B cell (primary cell): ENCODE measurements at regions not wholly inside any gene's neighbourhood (a gene's known extent, or its start where the extent isn't known, plus 50 kb on each side); places are given as distances from the start of the nearest gene placed in this dataset.

Source experiments
- ATAC-seq: fragments of 200-7000 bp; cut with Tn5 transposase; one replicate; pipeline ENCODE4 v1.10.0; 2021; ENCODE audit warnings: low read depth, mild to moderate bottlenecking, moderate number of reproducible peaks, moderate library complexity
- CTCF ChIA-PET: fragments of 350-600 bp; sonication (Branson Sonifier 250); formaldehyde crosslinking; loops from one replicate; lab custom pipeline; 2021; ENCODE audit warnings: antibody characterized with exemption, inconsistent platforms; lab: Charles Lee
- POLR2A ChIA-PET: fragments of 350-600 bp; sonication (Branson Sonifier 250); formaldehyde crosslinking; loops from one replicate; lab custom pipeline; 2021; ENCODE audit warnings: antibody characterized with exemption; lab: Charles Lee
- DNase-seq: peaks from one replicate; pipeline ENCODE4 v3.0.0; 2013
- H2AFZ ChIP-seq: 2 replicates; pipeline ENCODE4 v1.6.1; 2012; ENCODE audit warnings: mild to moderate bottlenecking, low read depth, low read length; ENCODE audit not compliant: insufficient read depth, poor library complexity, severe bottlenecking
- H3K27ac ChIP-seq, 2 donors: 1 replicate in 1 of 2; 2 replicates in 1 of 2; pipeline ENCODE4 v1.5.1; 2012 to 2013; ENCODE audit warnings: low read length in 2 of 2, mild to moderate bottlenecking in 2 of 2, moderate library complexity in 1 of 2
- H3K27me3 ChIP-seq, 4 experiments: fragments of 200-600 bp in 1 of 4; sonication (generic) in 1 of 4; replicated peaks in 1 of 4; 1 replicate in 2 of 4; 2 replicates in 2 of 4; pipeline versions ENCODE4 v1.6.1 to v1.7.0; 2013 to 2016; ENCODE audit warnings: low read length in 3 of 4, mild to moderate bottlenecking in 2 of 4, mixed read lengths in 1 of 4, moderate library complexity in 1 of 4; ENCODE audit not compliant: insufficient read depth in 4 of 4, control insufficient read depth in 3 of 4; ENCODE audit errors: control extremely low read depth in 1 of 4
- H3K36me3 ChIP-seq, 2 experiments: replicated peaks in 1 of 2; 1 replicate in 1 of 2; 2 replicates in 1 of 2; pipeline versions ENCODE4 v1.6.1 to v1.7.1; 2013; ENCODE audit warnings: low read length in 1 of 2; ENCODE audit not compliant: insufficient read depth in 2 of 2, control insufficient read depth in 1 of 2; ENCODE audit errors: control extremely low read depth in 1 of 2, extremely low read depth in 1 of 2
- H3K4me1 ChIP-seq, 2 donors: fragments of 200-600 bp in 1 of 2; sonication (generic) in 1 of 2; 1 replicate in 1 of 2; 2 replicates in 1 of 2; pipeline versions ENCODE4 v1.5.1 to v1.6.1; 2013 to 2017; ENCODE audit warnings: low read length in 2 of 2; ENCODE audit not compliant: control insufficient read depth in 2 of 2, insufficient read depth in 2 of 2
- H3K4me2 ChIP-seq: replicated peaks from 2 replicates; pipeline ENCODE3; 2012; ENCODE audit warnings: mild to moderate bottlenecking, low read depth, low read length; ENCODE audit not compliant: poor library complexity, severe bottlenecking
- H3K4me3 ChIP-seq, 5 experiments: fragments of 200-600 bp in 1 of 5; sonication (generic) in 1 of 5; 1 replicate in 3 of 5; 2 replicates in 2 of 5; pipeline versions ENCODE4 v1.5.1 to v1.7.0; 2011 to 2016; ENCODE audit warnings: low read length in 4 of 5, mild to moderate bottlenecking in 4 of 5, low read depth in 2 of 5, control low read depth in 1 of 5, moderate library complexity in 1 of 5; ENCODE audit not compliant: insufficient read depth in 1 of 5; ENCODE audit errors: control extremely low read depth in 1 of 5, extremely low read depth in 1 of 5
- H3K79me2 ChIP-seq: fragments of 200-600 bp; sonication (generic); one replicate; pipeline ENCODE4 v1.6.0; 2016; ENCODE audit warnings: low read length; ENCODE audit not compliant: control insufficient read depth, insufficient read depth
- H3K9ac ChIP-seq: fragments of 200-600 bp; sonication (generic); 2 replicates; pipeline ENCODE4 v1.6.1; 2017; ENCODE audit warnings: mild to moderate bottlenecking, low read length, moderate library complexity
- H3K9me3 ChIP-seq, 3 donors: one replicate each; pipeline versions ENCODE4 v1.6.1 to v1.7.1; 2013; ENCODE audit warnings: low read length in 2 of 3; ENCODE audit not compliant: control insufficient read depth in 2 of 3, insufficient read depth in 1 of 3; ENCODE audit errors: control extremely low read depth in 1 of 3
- H4K20me1 ChIP-seq: 2 replicates; pipeline ENCODE4 v1.6.0; 2012; ENCODE audit warnings: mild to moderate bottlenecking, low read length; ENCODE audit not compliant: insufficient read depth, control insufficient read depth, poor library complexity, severe bottlenecking
- H3K27ac Mint-ChIP-seq: one replicate; pipeline ENCODE4 v1.8.0; 2021; ENCODE audit warnings: mixed read lengths
- H3K27me3 Mint-ChIP-seq: one replicate; pipeline ENCODE4 v1.8.0; 2021; ENCODE audit warnings: mixed read lengths
- H3K4me1 Mint-ChIP-seq: one replicate; pipeline ENCODE4 v1.8.0; 2021; ENCODE audit warnings: mixed read lengths
- H3K4me3 Mint-ChIP-seq: one replicate; pipeline ENCODE4 v1.8.0; 2021; ENCODE audit warnings: mixed read lengths
- H3K9me3 Mint-ChIP-seq: one replicate; pipeline ENCODE4 v1.8.0; 2022; ENCODE audit warnings: mixed read lengths; ENCODE audit not compliant: insufficient read depth
- CTCF ChIP-seq: fragments of 200-600 bp; IDR thresholded peaks from one replicate; pipeline ENCODE4 v1.8.0; 2022; ENCODE audit warnings: antibody characterized with exemption, mild to moderate bottlenecking
- EZH2 ChIP-seq: IDR thresholded peaks from 2 replicates; pipeline ENCODE4 v1.6.1; 2012; ENCODE audit warnings: borderline replicate concordance, low read depth, mild to moderate bottlenecking, moderate library complexity, low read length; ENCODE audit not compliant: insufficient read depth, poor library complexity, severe bottlenecking
- WGBS: methylation state at CpG from one replicate; pipeline ENCODE4 v1.1.5; 2013; ENCODE audit warnings: missing lambda C conversion rate; ENCODE audit not compliant: insufficient coverage; 5-methylcytosine and 5-hydroxymethylcytosine counted together
- intact Hi-C: fragments of 100-400 bp; cut with micrococcal nuclease; formaldehyde crosslinking; loops from one replicate; pipeline ENCODE4 v1.10.0; 2022

GRCh38 chr5:32996336-32996735, 285.2 kb downstream of the NPR3 start:
- peaks cover 5% of the 10 kb centered on the region for H3K9me3 Mint-ChIP-seq
- no peaks in the 10 kb centered on the region for H3K4me1 Mint-ChIP-seq
- Histone ChIP-seq H3K4me3 (no peak overlapping the region), H3K4me1 (no peaks in the 10 kb centered on the region), H2AFZ (no peak overlapping the region), H3K27ac (no peak overlapping the region), H3K27me3 (no peaks in the 10 kb centered on the region), H4K20me1 (no peaks in the 10 kb centered on the region), H3K4me2 (no peak overlapping the region), H3K9ac (no peak overlapping the region), H3K36me3 (no peaks in the 10 kb centered on the region), H3K9me3 (no peaks in the 10 kb centered on the region), H3K79me2 (no peaks in the 10 kb centered on the region)
- intact Hi-C loops: no loop called here
- H3K27me3 Mint-ChIP-seq: no peaks in the 10 kb centered on the region
- H3K4me3 Mint-ChIP-seq: no peak overlapping the region
- ChIA-PET POLR2A (no interaction called here), CTCF (no interaction called here)
- TF ChIP-seq EZH2 (no peak), CTCF (no peak)
- 38% methylated on average over 1 of the region's 1 CpG for WGBS
- no peak for ATAC-seq
- DNase-seq: no peak
- H3K27ac Mint-ChIP-seq: no peak overlapping the region

- H3K27ac Mint-ChIP-seq: no peak overlapping the region
- H3K4me1 ChIP-seq: no peaks in the 10 kb centered on the region
- H3K27ac ChIP-seq: no peak overlapping the region
- H3K36me3 ChIP-seq: no peaks in the 10 kb centered on the region
- no peaks in the 10 kb centered on the region for H3K27me3 ChIP-seq
- H3K27me3 Mint-ChIP-seq: no peaks in the 10 kb centered on the region
- no peaks in the 10 kb centered on the region for H3K4me1 Mint-ChIP-seq
- no peak for TF ChIP-seq CTCF
- TF ChIP-seq EZH2: no peak
- no peak overlapping the region for H2AFZ ChIP-seq
- WGBS: 71% methylated on average over 3 of the region's 6 CpGs
- H4K20me1 ChIP-seq: no peaks in the 10 kb centered on the region
- no peak overlapping the region for H3K4me3 Mint-ChIP-seq
- CTCF ChIA-PET: no interaction called here
- peaks cover 4% of the 10 kb centered on the region for H3K9me3 Mint-ChIP-seq
- H3K4me2 ChIP-seq: no peak overlapping the region
- no peak overlapping the region for H3K9ac ChIP-seq
- peaks cover 0 to 9% (median 3%) of the 10 kb centered on the region in 3 donors for H3K9me3 ChIP-seq
- H3K4me3 ChIP-seq: no peak overlapping the region
- DNase-seq: no peak
- H3K79me2 ChIP-seq: no peaks in the 10 kb centered on the region
- POLR2A ChIA-PET: no interaction called here
- no peak for ATAC-seq
- intact Hi-C loops: no loop called here
These were observed 297.8 kb downstream of the NPR3 start for GRCh38 chr5:33008751-33009418.
